T47D (cell line): ENCODE measurements at regions not wholly inside any gene's neighbourhood (a gene's known extent, or its start where the extent isn't known, plus 50 kb on each side); places are given as distances from the start of the nearest gene placed in this dataset.

Experiments
- DNase-seq, 2 experiments: peaks; one replicate each; pipeline versions ENCODE4 v3.0.0 to v3.0.0-alpha.2; 2011 to 2012; ENCODE audit warnings: low read depth in 1 of 2, low spot score in 1 of 2
- JUND ChIP-seq: IDR thresholded peaks from 2 replicates; pipeline ENCODE4 v1.6.1; 2012; ENCODE audit warnings: low read depth
- in situ Hi-C: cut with HindIII; loops from 2 replicates; pipeline ENCODE4 v1.10.0; 2016; ENCODE audit warnings: low sequenced_read_pairs, low pct_unique_long_range_greater_than_20kb

- no peak for DNase-seq
- TF ChIP-seq JUND, result no peak
- in situ Hi-C loops, result no loop called here
Measured at GRCh38 chr9:108186642-108187395, 669.0 kb downstream of the ACTL7B start.

- no peak for TF ChIP-seq JUND
- in situ Hi-C loops, result no loop called here
- DNase-seq, result no peak
Measured at GRCh38 chr9:108185613-108186012, 670.2 kb downstream of the ACTL7B start.

- peak in 1 of 2 experiments; percentile 77 for DNase-seq
- TF ChIP-seq JUND, result no peak
- in situ Hi-C loops, result no loop called here
Measured at GRCh38 chr9:108184941-108185340, 670.8 kb downstream of the ACTL7B start.

- DNase-seq, result no peak
- TF ChIP-seq JUND, result no peak
- in situ Hi-C loops, result no loop called here
Measured at GRCh38 chr9:108184009-108184408, 671.8 kb downstream of the ACTL7B start.

GRCh38 chr9:108182950-108183381, 672.8 kb downstream of the ACTL7B start:
- in situ Hi-C loops, result no loop called here
- no peak for DNase-seq
- TF ChIP-seq JUND, result no peak

- no peak for TF ChIP-seq JUND
- in situ Hi-C loops, result no loop called here
- DNase-seq, result no peak
Measured at GRCh38 chr9:108182270-108182669, 673.5 kb downstream of the ACTL7B start.

- in situ Hi-C loops, result no loop called here
- no peak for DNase-seq
- no peak for TF ChIP-seq JUND
Measured at GRCh38 chr9:108181441-108181840, 674.3 kb downstream of the ACTL7B start.

- DNase-seq, result peak in 1 of 2 experiments; percentile 48
- in situ Hi-C loops, result no loop called here
- no peak for TF ChIP-seq JUND
Measured at GRCh38 chr9:108180541-108180940, 675.2 kb downstream of the ACTL7B start.

- no peak for DNase-seq
- no peak for TF ChIP-seq JUND
- in situ Hi-C loops, result no loop called here
Measured at GRCh38 chr9:108178318-108178717, 677.5 kb downstream of the ACTL7B start.

GRCh38 chr9:108168236-108168850, 678.8 kb upstream of the KLF4 start:
- no peak for DNase-seq
- in situ Hi-C loops, result no loop called here
- no peak for TF ChIP-seq JUND

- DNase-seq, result peak in 1 of 2 experiments; percentile 79
- in situ Hi-C loops, result no loop called here
- TF ChIP-seq JUND, result no peak
Measured at GRCh38 chr9:108167136-108167900, 677.7 kb upstream of the KLF4 start.

- TF ChIP-seq JUND, result no peak
- DNase-seq, result no peak
- in situ Hi-C loops, result no loop called here
Measured at GRCh38 chr9:108166519-108166918, 677.0 kb upstream of the KLF4 start.
